GM12892 (cell line): ENCODE measurements at regions not wholly inside any gene's neighbourhood (a gene's known extent, or its start where the extent isn't known, plus 50 kb on each side); places are given as distances from the start of the nearest gene placed in this dataset.

Experiments
- POLR2A ChIP-seq: IDR thresholded peaks from 2 replicates; pipeline ENCODE4 v1.6.1; 2011; ENCODE audit warnings: low read depth, low read length, control low read depth
- POLR2AphosphoS5 ChIP-seq: IDR thresholded peaks from 2 replicates; pipeline ENCODE4 v1.6.1; 2011; ENCODE audit warnings: low read depth, low read length, control low read depth
- TAF1 ChIP-seq: IDR thresholded peaks from 2 replicates; pipeline ENCODE4 v1.6.1; 2011; ENCODE audit warnings: low read depth, mild to moderate bottlenecking, control low read depth, low read length, borderline replicate concordance

DNA sequence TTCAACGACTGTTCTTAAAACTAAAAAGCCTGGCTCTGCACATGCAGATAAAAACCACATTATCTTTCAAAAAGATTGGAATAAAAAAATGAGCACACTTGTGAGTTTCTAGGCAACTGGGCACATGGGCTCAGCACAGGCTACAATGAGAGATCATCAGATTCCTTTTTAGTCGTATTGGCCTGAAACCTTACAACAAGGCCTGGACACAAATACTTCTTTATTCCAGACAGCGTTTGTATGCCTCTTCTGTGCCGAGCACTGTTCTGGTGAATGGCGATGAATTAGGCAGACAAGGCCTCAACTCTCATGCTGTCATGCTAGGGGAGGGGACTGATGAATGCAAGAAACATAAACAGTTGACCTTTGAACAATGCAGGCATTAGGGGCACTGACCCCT lies 463.0 kb downstream of the AACS start:
- TF ChIP-seq POLR2A (no peak), TAF1 (no peak), POLR2AphosphoS5 (no peak)
